Endothelial cell of umbilical vein (primary cell): ENCODE measurements at regions not wholly inside any gene's neighbourhood (a gene's known extent, or its start where the extent isn't known, plus 50 kb on each side); places are given as distances from the start of the nearest gene placed in this dataset.

Source experiments
- BruUV-seq: library from RNA; stranded (reverse); fragments of 400-500 nt; replicated peaks from 2 replicates; lab custom pipeline; 2021; lab: Mats Ljungman, UMichigan
- CTCF ChIA-PET: fragments of 300-600, 350-600 bp; sonication (Branson Sonifier 250); formaldehyde crosslinking; loops from one replicate; lab custom pipeline; 2021; ENCODE audit warnings: antibody characterized with exemption, inconsistent platforms; lab: Charles Lee
- POLR2A ChIA-PET: fragments of 300-600, 350-600 bp; sonication (Branson Sonifier 250); formaldehyde crosslinking; loops from one replicate; lab custom pipeline; 2021; ENCODE audit warnings: antibody characterized with exemption, inconsistent platforms; lab: Charles Lee
- DNase-seq: peaks from one replicate; pipeline ENCODE4 v3.0.0-alpha.2; 2011; ENCODE audit warnings: low read depth, low spot score
- FAIRE-seq: peaks from 2 replicates; lab custom pipeline; 2011; peaks lifted over from hg19 to GRCh38; lab: Jason Lieb, UNC
- H2AFZ ChIP-seq: 2 replicates; pipeline ENCODE4 v1.6.0; 2012; ENCODE audit warnings: low read depth, low read length, control low read depth, inconsistent platforms
- H3K27ac ChIP-seq: 2 replicates; pipeline ENCODE4 v1.5.1; 2011; ENCODE audit warnings: low read depth, mild to moderate bottlenecking, control low read depth, low read length, moderate library complexity; ENCODE audit not compliant: insufficient read depth
- H3K27me3 ChIP-seq, 2 experiments: 2 replicates each; pipeline versions ENCODE4 v1.6.0 to v1.6.1; 2011; ENCODE audit warnings: low read length in 2 of 2, mixed read lengths in 1 of 2; ENCODE audit not compliant: control insufficient read depth in 2 of 2, insufficient read depth in 2 of 2
- H3K36me3 ChIP-seq, 2 experiments: 2 replicates in 1 of 2; 3 replicates in 1 of 2; pipeline ENCODE4 v1.5.1; 2011; ENCODE audit warnings: low read length in 2 of 2, mild to moderate bottlenecking in 1 of 2, moderate library complexity in 1 of 2; ENCODE audit not compliant: control insufficient read depth in 2 of 2, insufficient read depth in 2 of 2; ENCODE audit errors: extremely low read depth in 1 of 2
- H3K4me1 ChIP-seq: 3 replicates; pipeline ENCODE4 v1.5.1; 2011; ENCODE audit warnings: mild to moderate bottlenecking, low read length; ENCODE audit not compliant: control insufficient read depth, insufficient read depth; ENCODE audit errors: extremely low read depth
- H3K4me2 ChIP-seq: 2 replicates; pipeline ENCODE4 v1.6.1; 2011; ENCODE audit warnings: low read length, control low read depth, mixed read lengths; ENCODE audit not compliant: insufficient read depth
- H3K4me3 ChIP-seq, 3 experiments: fragments of 200-600 bp in 1 of 3; sonication (generic), shearing (Covaris generic) in 1 of 3; replicated peaks in 1 of 3; 2 replicates each; pipeline ENCODE4 v1.5.1; 2011 to 2016; ENCODE audit warnings: control low read depth in 3 of 3, low read length in 3 of 3, mild to moderate bottlenecking in 2 of 3, inconsistent platforms in 1 of 3, low read depth in 1 of 3, moderate library complexity in 1 of 3; ENCODE audit not compliant: insufficient read depth in 1 of 3
- H3K79me2 ChIP-seq: 2 replicates; pipeline ENCODE4 v1.6.0; 2012; ENCODE audit warnings: low read length, inconsistent platforms; ENCODE audit not compliant: control insufficient read depth, insufficient read depth
- H3K9ac ChIP-seq: replicated peaks from 2 replicates; pipeline ENCODE3; 2011; ENCODE audit warnings: low read length, control low read depth; ENCODE audit not compliant: insufficient read depth; ENCODE audit errors: extremely low read depth
- H3K9me1 ChIP-seq: replicated peaks from 3 replicates; pipeline ENCODE4 v1.6.0; 2011; ENCODE audit warnings: mild to moderate bottlenecking, low read length; ENCODE audit not compliant: control insufficient read depth, insufficient read depth; ENCODE audit errors: extremely low read depth
- H3K9me3 ChIP-seq: replicated peaks from 2 replicates; pipeline ENCODE4 v1.5.1; 2012; ENCODE audit warnings: low read length, inconsistent platforms; ENCODE audit not compliant: control insufficient read depth, insufficient read depth
- H4K20me1 ChIP-seq: replicated peaks from 2 replicates; pipeline ENCODE3; 2011; ENCODE audit warnings: mild to moderate bottlenecking, low read length; ENCODE audit not compliant: control insufficient read depth, insufficient read depth; ENCODE audit errors: extremely low read depth
- EZH2 ChIP-seq: IDR thresholded peaks from 2 replicates; pipeline ENCODE4 v1.6.1; 2012; ENCODE audit warnings: borderline replicate concordance, low read depth, mild to moderate bottlenecking, moderate library complexity, low read length, inconsistent platforms; ENCODE audit not compliant: severe bottlenecking
- FOS ChIP-seq: IDR thresholded peaks from 2 replicates; pipeline ENCODE4 v1.6.1; 2011; ENCODE audit warnings: mild to moderate bottlenecking, low read length, moderate library complexity, borderline replicate concordance; ENCODE audit not compliant: insufficient read depth
- GATA2 ChIP-seq: IDR thresholded peaks from 2 replicates; pipeline ENCODE4 v1.7.0; 2011; ENCODE audit warnings: low read depth, mild to moderate bottlenecking, moderate library complexity, mixed read lengths, low read length; ENCODE audit not compliant: insufficient read length, insufficient read depth
- JUN ChIP-seq: IDR thresholded peaks from 2 replicates; pipeline ENCODE4 v1.6.1; 2011; ENCODE audit warnings: borderline replicate concordance, low read depth; ENCODE audit not compliant: insufficient read length, insufficient read depth
- MYC ChIP-seq: IDR thresholded peaks from one replicate; pipeline ENCODE4 v1.6.1; 2011; ENCODE audit warnings: mild to moderate bottlenecking, low read depth, low read length
- POLR2A ChIP-seq: IDR thresholded peaks from 2 replicates; pipeline ENCODE4 v1.6.1; 2012; ENCODE audit warnings: low read depth, mild to moderate bottlenecking, control low read depth, low read length
- POLR2AphosphoS5 ChIP-seq: IDR thresholded peaks from 2 replicates; pipeline ENCODE4 v1.6.1; 2012; ENCODE audit warnings: low read depth, mild to moderate bottlenecking, control low read depth, low read length, moderate library complexity; ENCODE audit not compliant: insufficient read depth
- dilution Hi-C: fragments of 300-500 bp; cut with MboI; formaldehyde crosslinking; loops from one replicate; pipeline ENCODE4 v1.15.0; 2019; ENCODE audit warnings: low sequenced_read_pairs; ENCODE audit not compliant: extremely low pct_ligation_motif_present
- intact Hi-C: fragments of 100-400 bp; cut with micrococcal nuclease; formaldehyde crosslinking; loops from one replicate; pipeline ENCODE4 v1.10.0; 2022
- TF ChIP-seq, protein P1 (sequence below): IDR thresholded peaks from 2 replicates; pipeline ENCODE4 v1.6.1; 2011; ENCODE audit not compliant: insufficient read depth, insufficient read length
- TF ChIP-seq, protein P2 (sequence below), 2 donors: IDR thresholded peaks; 1 replicate in 1 of 2; 2 replicates in 1 of 2; pipeline ENCODE4 v1.5.1; 2011; ENCODE audit warnings: low read length in 2 of 2, mild to moderate bottlenecking in 2 of 2, moderate library complexity in 2 of 2, control low read depth in 1 of 2, inconsistent platforms in 1 of 2, low read depth in 1 of 2; ENCODE audit not compliant: insufficient read depth in 1 of 2; ENCODE audit errors: extremely low read depth in 1 of 2

DNA sequence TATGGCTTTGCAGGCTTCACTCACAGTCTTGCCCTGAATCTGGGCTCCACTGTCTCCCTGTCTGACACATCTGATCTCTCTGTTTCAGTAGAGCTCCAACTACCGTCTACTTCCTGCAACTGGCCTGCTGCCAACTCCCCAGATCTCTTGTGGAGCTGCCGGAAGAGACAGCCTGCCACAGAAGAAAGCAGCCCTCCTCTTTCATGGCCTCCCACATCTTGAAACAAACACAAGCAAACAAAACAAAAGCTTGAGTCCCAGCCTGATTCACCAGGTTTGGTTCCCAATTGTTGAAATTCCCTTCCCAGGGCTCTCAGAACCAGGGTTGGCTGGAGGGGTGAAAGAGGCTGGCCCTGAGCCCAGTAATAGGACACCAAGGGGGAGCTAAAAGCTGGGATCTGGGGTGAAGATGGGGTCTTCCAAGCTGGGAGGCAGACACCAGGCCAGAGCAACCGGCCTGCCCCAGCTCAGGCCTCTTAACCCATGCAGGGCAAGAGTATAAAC is 55.3 kb upstream of the CA12 start:
- Histone ChIP-seq H3K79me2 (no peaks in the 10 kb centered on the region), H3K27me3 (no peaks in the 10 kb centered on the region), H3K36me3 (no peaks in the 10 kb centered on the region), H2AFZ (peak overlapping the region; percentile 85), H3K4me3 (no peak overlapping the region), H3K9ac (no peak overlapping the region), H3K4me1 (peaks cover 8% of the 10 kb centered on the region), H3K4me2 (peak overlapping the region; percentile 12), H3K9me3 (no peaks in the 10 kb centered on the region), H3K27ac (peak overlapping the region; percentile 29), H3K9me1 (no peaks in the 10 kb centered on the region), H4K20me1 (no peaks in the 10 kb centered on the region)
- no TSS peak for BruUV-seq
- peak; percentile 70 for DNase-seq
- intact Hi-C loops (no loop called here), dilution Hi-C loops (no loop called here)
- TF ChIP-seq POLR2AphosphoS5 (no peak), MYC (no peak), EZH2 (no peak), FOS (no peak), GATA2 (no peak), JUN (no peak), POLR2A (no peak)
- TF ChIP-seq, protein P1, sequence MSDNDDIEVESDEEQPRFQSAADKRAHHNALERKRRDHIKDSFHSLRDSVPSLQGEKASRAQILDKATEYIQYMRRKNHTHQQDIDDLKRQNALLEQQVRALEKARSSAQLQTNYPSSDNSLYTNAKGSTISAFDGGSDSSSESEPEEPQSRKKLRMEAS: no peak
- TF ChIP-seq, protein P2, sequence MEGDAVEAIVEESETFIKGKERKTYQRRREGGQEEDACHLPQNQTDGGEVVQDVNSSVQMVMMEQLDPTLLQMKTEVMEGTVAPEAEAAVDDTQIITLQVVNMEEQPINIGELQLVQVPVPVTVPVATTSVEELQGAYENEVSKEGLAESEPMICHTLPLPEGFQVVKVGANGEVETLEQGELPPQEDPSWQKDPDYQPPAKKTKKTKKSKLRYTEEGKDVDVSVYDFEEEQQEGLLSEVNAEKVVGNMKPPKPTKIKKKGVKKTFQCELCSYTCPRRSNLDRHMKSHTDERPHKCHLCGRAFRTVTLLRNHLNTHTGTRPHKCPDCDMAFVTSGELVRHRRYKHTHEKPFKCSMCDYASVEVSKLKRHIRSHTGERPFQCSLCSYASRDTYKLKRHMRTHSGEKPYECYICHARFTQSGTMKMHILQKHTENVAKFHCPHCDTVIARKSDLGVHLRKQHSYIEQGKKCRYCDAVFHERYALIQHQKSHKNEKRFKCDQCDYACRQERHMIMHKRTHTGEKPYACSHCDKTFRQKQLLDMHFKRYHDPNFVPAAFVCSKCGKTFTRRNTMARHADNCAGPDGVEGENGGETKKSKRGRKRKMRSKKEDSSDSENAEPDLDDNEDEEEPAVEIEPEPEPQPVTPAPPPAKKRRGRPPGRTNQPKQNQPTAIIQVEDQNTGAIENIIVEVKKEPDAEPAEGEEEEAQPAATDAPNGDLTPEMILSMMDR (IDR thresholded peaks at IDR 0.05; ENCODE audit: extremely low read depth in 1 of 2, insufficient read depth in 1 of 2, low read depth in 1 of 2, low read length in 2 of 2): no peak
- peak; percentile 91 for FAIRE-seq
- CTCF ChIA-PET: interaction anchor here (0.8 to 1.7 kb wide), 7 partner anchors 11 to 146 kb away, joined by 3 to 6 read pairs (median 3); no protein-coding TSS in a partner anchor
- POLR2A ChIA-PET: no interaction called here
